AG04449 (cell line): ENCODE measurements at regions not wholly inside any gene's neighbourhood (a gene's known extent, or its start where the extent isn't known, plus 50 kb on each side); places are given as distances from the start of the nearest gene placed in this dataset.

Experiments used
- CTCF ChIA-PET: fragments of 350-600 bp; formaldehyde crosslinking; extraction: SDS; loops from one replicate; lab custom pipeline; 2021; ENCODE audit warnings: antibody characterized with exemption; lab: Yijun Ruan, JAX
- POLR2A ChIA-PET: fragments of 400-600, 350-600 bp; formaldehyde crosslinking; extraction: SDS; loops from one replicate; lab custom pipeline; 2020; ENCODE audit warnings: antibody characterized with exemption, inconsistent platforms; lab: Yijun Ruan, JAX
- DNase-seq: peaks from one replicate; pipeline ENCODE4 v3.0.0-alpha.2; 2010; ENCODE audit warnings: low read depth, low spot score
- H3K4me3 ChIP-seq: 2 replicates; pipeline ENCODE4 v1.5.1; 2011; ENCODE audit warnings: low read depth, mild to moderate bottlenecking, control low read depth, low read length
- CTCF ChIP-seq: IDR thresholded peaks from one replicate; pipeline ENCODE4 v1.5.1; 2011; ENCODE audit warnings: mild to moderate bottlenecking, moderate library complexity, low read length, control low read depth, inconsistent platforms; ENCODE audit not compliant: insufficient read depth; ENCODE audit errors: missing control alignments

- H3K4me3 ChIP-seq = no peak overlapping the region
- CTCF ChIA-PET = no interaction called here
- TF ChIP-seq CTCF = no peak
- DNase-seq = no peak
- POLR2A ChIA-PET = no interaction called here
These were observed 124.8 kb upstream of the RBBP6 start for GRCh38 chr16:24414534-24414933.

DNA sequence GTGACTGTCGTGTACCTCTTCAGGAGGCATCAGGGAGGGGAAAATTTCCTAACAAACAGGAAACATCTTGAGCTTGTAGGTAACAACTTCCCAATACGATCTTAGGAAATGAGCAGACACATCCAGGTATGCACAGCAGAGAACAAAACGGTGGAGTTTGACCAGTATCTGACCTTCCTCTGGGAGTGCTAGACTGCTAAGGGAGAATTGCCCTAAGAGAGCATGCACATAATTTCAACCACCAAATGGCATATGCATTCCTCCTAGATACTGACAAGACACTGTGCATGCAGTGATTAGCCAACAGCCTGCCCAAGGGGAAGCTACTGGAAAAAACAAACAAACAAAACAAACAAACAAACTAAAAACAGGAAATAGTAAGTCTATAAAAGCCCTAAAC is 120.6 kb upstream of the RBBP6 start:
- no peak for TF ChIP-seq CTCF
- CTCF ChIA-PET = no interaction called here
- H3K4me3 ChIP-seq = no peak overlapping the region
- POLR2A ChIA-PET = no interaction called here
- no peak for DNase-seq

DNA sequence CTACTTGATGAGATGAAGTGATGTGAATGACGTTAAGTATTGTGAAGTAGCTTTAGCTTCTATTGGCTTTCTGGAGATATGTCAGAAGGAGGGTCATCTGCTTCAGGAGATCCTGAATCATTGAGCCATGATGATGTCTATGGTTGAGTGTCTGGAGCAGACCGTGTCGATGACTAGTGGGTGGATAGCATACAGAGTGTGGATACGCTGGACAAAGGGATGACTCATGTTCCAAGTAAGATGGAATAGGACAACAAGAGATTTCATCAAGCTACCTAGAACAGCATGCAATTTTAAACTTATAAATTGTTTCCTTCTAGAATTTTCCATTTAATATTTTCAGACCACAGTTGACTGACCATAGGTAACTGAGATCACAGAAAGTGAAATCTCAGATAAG is 116.1 kb upstream of the RBBP6 start:
- POLR2A ChIA-PET = no interaction called here
- no peak for DNase-seq

GRCh38 chr16:24424364-24424763 is 115.0 kb upstream of the RBBP6 start:
- POLR2A ChIA-PET = no interaction called here
- no peak for TF ChIP-seq CTCF
- DNase-seq = no peak
- no peak overlapping the region for H3K4me3 ChIP-seq
- CTCF ChIA-PET = no interaction called here

More for the DNA sequence above, 116.1 kb upstream of the RBBP6 start:
- no peak overlapping the region for H3K4me3 ChIP-seq
- TF ChIP-seq CTCF = no peak
- CTCF ChIA-PET = no interaction called here

- ChIA-PET CTCF (no interaction called here), POLR2A (no interaction called here)
- H3K4me3 ChIP-seq = no peak overlapping the region
- TF ChIP-seq CTCF = no peak
- DNase-seq = no peak
These were observed 111.5 kb upstream of the RBBP6 start for GRCh38 chr16:24427840-24428239.

DNA sequence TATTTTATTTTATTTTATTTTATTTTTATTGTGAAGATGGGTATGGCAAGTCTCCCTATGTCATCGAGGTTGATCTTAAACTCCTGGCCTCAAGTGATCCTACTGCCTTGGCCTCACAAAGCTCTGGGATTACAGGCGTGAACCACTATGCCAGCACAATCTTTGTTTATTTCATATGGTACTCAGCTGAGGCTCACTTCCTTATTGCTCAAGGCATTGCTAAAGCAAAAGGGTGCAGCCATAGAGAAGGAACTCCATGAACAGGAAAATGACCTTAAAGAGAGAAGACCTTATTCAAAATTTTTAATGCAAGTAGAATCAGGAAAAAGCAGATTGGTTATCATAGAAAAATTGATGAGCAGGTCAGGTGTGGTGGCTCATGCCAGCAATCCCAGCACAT is 110.6 kb upstream of the RBBP6 start:
- ChIA-PET CTCF (no interaction called here), POLR2A (no interaction called here)
- no peak for TF ChIP-seq CTCF
- H3K4me3 ChIP-seq = no peak overlapping the region
- DNase-seq = no peak
